Endothelial cell of umbilical vein (primary cell): ENCODE measurements at regions not wholly inside any gene's neighbourhood (a gene's known extent, or its start where the extent isn't known, plus 50 kb on each side); places are given as distances from the start of the nearest gene placed in this dataset.

ENCODE experiments used
- EZH2 ChIP-seq: IDR thresholded peaks from 2 replicates; pipeline ENCODE4 v1.6.1; 2012; ENCODE audit warnings: borderline replicate concordance, low read depth, mild to moderate bottlenecking, moderate library complexity, low read length, inconsistent platforms; ENCODE audit not compliant: severe bottlenecking
- FOS ChIP-seq: IDR thresholded peaks from 2 replicates; pipeline ENCODE4 v1.6.1; 2011; ENCODE audit warnings: mild to moderate bottlenecking, low read length, moderate library complexity, borderline replicate concordance; ENCODE audit not compliant: insufficient read depth
- GATA2 ChIP-seq: IDR thresholded peaks from 2 replicates; pipeline ENCODE4 v1.7.0; 2011; ENCODE audit warnings: low read depth, mild to moderate bottlenecking, moderate library complexity, mixed read lengths, low read length; ENCODE audit not compliant: insufficient read length, insufficient read depth
- JUN ChIP-seq: IDR thresholded peaks from 2 replicates; pipeline ENCODE4 v1.6.1; 2011; ENCODE audit warnings: borderline replicate concordance, low read depth; ENCODE audit not compliant: insufficient read length, insufficient read depth
- MYC ChIP-seq: IDR thresholded peaks from one replicate; pipeline ENCODE4 v1.6.1; 2011; ENCODE audit warnings: mild to moderate bottlenecking, low read depth, low read length
- POLR2A ChIP-seq: IDR thresholded peaks from 2 replicates; pipeline ENCODE4 v1.6.1; 2012; ENCODE audit warnings: low read depth, mild to moderate bottlenecking, control low read depth, low read length
- POLR2AphosphoS5 ChIP-seq: IDR thresholded peaks from 2 replicates; pipeline ENCODE4 v1.6.1; 2012; ENCODE audit warnings: low read depth, mild to moderate bottlenecking, control low read depth, low read length, moderate library complexity; ENCODE audit not compliant: insufficient read depth
- TF ChIP-seq, protein P1 (sequence below), 2 donors: IDR thresholded peaks; 1 replicate in 1 of 2; 2 replicates in 1 of 2; pipeline ENCODE4 v1.5.1; 2011; ENCODE audit warnings: low read length in 2 of 2, mild to moderate bottlenecking in 2 of 2, moderate library complexity in 2 of 2, control low read depth in 1 of 2, inconsistent platforms in 1 of 2, low read depth in 1 of 2; ENCODE audit not compliant: insufficient read depth in 1 of 2; ENCODE audit errors: extremely low read depth in 1 of 2
- TF ChIP-seq, protein P2 (sequence below): IDR thresholded peaks from 2 replicates; pipeline ENCODE4 v1.6.1; 2011; ENCODE audit not compliant: insufficient read depth, insufficient read length

DNA sequence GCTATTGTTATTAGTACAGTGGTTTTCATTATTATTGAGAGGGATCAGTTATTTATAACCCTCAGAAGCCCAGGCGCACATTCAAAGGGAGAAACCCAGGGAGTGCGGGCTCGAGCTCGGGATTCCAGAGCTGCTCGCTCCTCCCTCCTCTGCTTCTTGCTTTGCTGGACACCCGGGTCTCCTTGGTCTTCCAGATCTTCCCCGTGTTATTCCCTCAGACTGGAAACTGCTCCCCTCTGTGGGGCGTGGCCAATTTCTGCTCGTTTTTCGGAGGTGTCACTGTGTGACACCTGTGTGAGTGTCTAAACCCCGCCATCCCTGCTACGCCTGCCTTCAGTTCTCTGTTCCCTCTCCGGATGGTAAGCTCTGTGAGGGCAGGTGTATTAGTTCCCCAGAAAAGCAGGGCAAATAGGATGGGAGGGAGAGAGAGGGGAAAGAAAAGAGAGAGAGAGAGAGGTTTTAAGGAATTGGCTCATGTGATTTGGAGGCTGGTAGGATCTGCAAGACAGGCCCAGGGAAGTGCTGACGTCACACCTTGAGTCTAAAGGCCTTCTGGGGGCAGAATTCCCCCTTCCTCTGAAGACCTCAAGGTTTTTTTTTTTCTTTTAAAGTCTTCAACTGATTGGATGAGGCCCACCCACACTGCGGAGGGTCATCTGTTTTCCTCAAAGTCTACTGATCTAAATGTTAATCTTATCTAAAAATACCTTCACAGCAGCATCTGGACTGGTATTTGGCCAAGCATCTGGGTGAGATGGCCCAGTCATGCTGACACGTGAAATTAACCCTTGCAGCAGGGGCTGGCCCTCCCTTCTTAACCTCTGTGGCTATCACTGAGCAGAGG is 457.3 kb upstream of the ID2 start:
- TF ChIP-seq, protein P1, sequence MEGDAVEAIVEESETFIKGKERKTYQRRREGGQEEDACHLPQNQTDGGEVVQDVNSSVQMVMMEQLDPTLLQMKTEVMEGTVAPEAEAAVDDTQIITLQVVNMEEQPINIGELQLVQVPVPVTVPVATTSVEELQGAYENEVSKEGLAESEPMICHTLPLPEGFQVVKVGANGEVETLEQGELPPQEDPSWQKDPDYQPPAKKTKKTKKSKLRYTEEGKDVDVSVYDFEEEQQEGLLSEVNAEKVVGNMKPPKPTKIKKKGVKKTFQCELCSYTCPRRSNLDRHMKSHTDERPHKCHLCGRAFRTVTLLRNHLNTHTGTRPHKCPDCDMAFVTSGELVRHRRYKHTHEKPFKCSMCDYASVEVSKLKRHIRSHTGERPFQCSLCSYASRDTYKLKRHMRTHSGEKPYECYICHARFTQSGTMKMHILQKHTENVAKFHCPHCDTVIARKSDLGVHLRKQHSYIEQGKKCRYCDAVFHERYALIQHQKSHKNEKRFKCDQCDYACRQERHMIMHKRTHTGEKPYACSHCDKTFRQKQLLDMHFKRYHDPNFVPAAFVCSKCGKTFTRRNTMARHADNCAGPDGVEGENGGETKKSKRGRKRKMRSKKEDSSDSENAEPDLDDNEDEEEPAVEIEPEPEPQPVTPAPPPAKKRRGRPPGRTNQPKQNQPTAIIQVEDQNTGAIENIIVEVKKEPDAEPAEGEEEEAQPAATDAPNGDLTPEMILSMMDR (IDR thresholded peaks at IDR 0.05; ENCODE audit: extremely low read depth in 1 of 2, insufficient read depth in 1 of 2, low read depth in 1 of 2, low read length in 2 of 2): no peak
- TF ChIP-seq POLR2A (no peak), EZH2 (no peak), POLR2AphosphoS5 (no peak), FOS (no peak), GATA2 (no peak), JUN (no peak), MYC (no peak)
- TF ChIP-seq, protein P2, sequence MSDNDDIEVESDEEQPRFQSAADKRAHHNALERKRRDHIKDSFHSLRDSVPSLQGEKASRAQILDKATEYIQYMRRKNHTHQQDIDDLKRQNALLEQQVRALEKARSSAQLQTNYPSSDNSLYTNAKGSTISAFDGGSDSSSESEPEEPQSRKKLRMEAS: no peak
